ENCODE measurements at regions not wholly inside any gene's neighbourhood (a gene's known extent, or its start where the extent isn't known, plus 50 kb on each side); places are given as distances from the start of the nearest gene placed in this dataset.

DNA sequence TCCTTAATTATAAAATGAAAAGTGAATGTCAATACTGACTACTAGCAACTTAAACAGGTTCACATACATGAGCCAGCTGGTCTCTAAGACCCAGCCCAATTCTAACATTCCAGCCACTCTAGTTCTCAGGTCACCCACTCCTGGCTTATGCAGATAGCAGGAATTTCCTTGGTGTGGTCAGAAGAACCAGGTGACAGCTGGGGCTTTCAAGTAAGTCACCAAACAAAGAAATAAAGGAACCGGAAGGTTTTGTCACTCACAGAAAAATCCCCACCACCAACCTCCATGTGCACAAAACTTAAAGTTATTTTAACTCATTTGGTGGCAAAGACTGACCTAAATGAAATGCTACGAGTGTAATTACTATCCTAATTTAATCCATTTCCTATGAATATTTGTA lies 129.6 kb upstream of the CDKN3 start:
- ATAC-seq (no peak), DNase-seq (no peak)
- Histone ChIP-seq H3K4me1 (ENCODE audit: control insufficient read depth in 2 of 2, insufficient read depth in 2 of 2, low read length in 2 of 2) (no peaks in the 10 kb centered on the region), H3K27ac (ENCODE audit: low read depth, low read length) (no peak overlapping the region), H3K27me3 (ENCODE audit: control insufficient read depth in 2 of 2, insufficient read depth in 2 of 2, low read length in 2 of 2) (no peaks in the 10 kb centered on the region), H3K4me3 (ENCODE audit: low read length) (no peak overlapping the region), H3K36me3 (ENCODE audit: control insufficient read depth in 2 of 3, insufficient read depth in 3 of 3, low read length in 3 of 3) (no peaks in the 10 kb centered on the region), H3K9me3 (ENCODE audit: control insufficient read depth in 2 of 3, low read length in 3 of 3) (no peaks in the 10 kb centered on the region)
- ChIA-PET CTCF (no interaction called here), POLR2A (no interaction called here)
- Mint-ChIP-seq H3K4me1 (peaks cover 0 to 7% (median 0%) of the 10 kb centered on the region in 7 donors), H3K27me3 (peaks cover 6 to 27% (median 13%) of the 10 kb centered on the region in 5 donors), H3K36me3 (no peaks in the 10 kb centered on the region), H3K27ac (peak overlapping the region in 1 of 9 donors; percentile 47), H3K9me3 (peaks cover 0 to 6% (median 0%) of the 10 kb centered on the region in 11 donors), H3K4me3 (peak overlapping the region in 1 of 10 donors; percentile 21)
- intact Hi-C loops (cut with micrococcal nuclease): no loop called here

DNA sequence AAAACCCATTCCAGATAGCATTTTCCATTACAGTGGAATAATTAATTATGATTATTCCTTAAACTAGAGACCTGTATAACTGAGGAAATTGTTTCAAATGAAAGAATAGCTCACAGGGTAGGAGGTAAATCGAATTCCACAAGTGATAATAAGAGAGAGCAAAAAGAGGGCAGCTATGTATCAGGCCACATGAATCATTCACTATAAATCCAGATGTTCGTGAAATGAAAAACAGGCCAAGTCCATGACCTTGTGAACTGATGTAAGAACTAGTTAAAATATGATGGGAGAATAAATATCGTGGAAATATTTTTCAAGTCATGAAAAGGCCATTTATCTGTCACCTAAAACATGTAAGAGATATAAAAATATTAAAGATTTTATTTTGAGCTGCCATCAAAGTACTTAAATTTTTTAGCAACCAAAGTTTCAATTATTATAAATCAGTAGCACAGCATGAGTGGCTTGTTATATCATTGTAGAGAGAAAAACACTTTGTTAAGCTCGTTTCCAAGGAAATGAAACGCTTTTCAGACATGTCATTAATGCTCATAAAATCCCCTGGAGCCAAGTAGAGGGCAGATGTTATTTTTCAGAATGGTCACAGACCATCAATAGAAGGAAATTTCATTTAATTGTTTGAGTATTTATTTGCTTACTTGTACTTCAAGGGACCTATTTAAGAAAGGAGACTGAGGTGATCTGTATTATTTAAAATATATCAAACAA lies 120.6 kb upstream of the CDKN3 start:
- Histone ChIP-seq H3K4me3 (ENCODE audit: low read length) (no peak overlapping the region), H3K36me3 (ENCODE audit: control insufficient read depth in 2 of 3, insufficient read depth in 3 of 3, low read length in 3 of 3) (no peaks in the 10 kb centered on the region), H3K4me1 (ENCODE audit: control insufficient read depth in 2 of 2, insufficient read depth in 2 of 2, low read length in 2 of 2) (no peaks in the 10 kb centered on the region), H3K27ac (ENCODE audit: low read depth, low read length) (no peak overlapping the region), H3K27me3 (ENCODE audit: control insufficient read depth in 2 of 2, insufficient read depth in 2 of 2, low read length in 2 of 2) (no peaks in the 10 kb centered on the region), H3K9me3 (ENCODE audit: control insufficient read depth in 2 of 3, low read length in 3 of 3) (no peaks in the 10 kb centered on the region)
- no peak for ATAC-seq
- peaks cover 0 to 5% (median 0%) of the 10 kb centered on the region in 11 donors for H3K9me3 Mint-ChIP-seq
- H3K4me1 Mint-ChIP-seq: no peaks in the 10 kb centered on the region
- no peak overlapping the region for H3K27ac Mint-ChIP-seq
- H3K36me3 Mint-ChIP-seq: no peaks in the 10 kb centered on the region
- H3K27me3 Mint-ChIP-seq: peaks cover 2 to 23% (median 14%) of the 10 kb centered on the region in 5 donors
- ChIA-PET POLR2A (no interaction called here), CTCF (no interaction called here)
- no peak for DNase-seq
- intact Hi-C loops (cut with micrococcal nuclease): no loop called here
- no peak overlapping the region for H3K4me3 Mint-ChIP-seq

DNA sequence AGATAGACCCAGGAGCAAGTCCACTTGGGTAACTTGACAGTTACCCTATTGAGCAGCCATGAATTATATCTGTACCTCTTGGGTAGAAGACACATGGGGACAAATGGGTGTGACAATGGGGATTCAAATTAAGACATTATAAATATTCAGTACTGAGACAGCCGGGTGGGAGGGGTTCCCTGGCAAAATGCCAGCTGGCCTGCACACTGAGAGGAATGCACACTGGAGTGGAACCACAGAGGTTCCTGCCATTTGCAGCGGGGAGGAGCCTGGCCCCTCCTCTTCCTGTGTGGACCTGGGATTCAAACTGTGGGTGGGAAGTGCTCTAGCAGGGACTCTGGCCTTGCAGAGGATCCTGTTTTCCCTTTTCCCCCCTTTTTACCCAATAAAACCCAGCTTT lies 118.7 kb upstream of the CDKN3 start:
- Mint-ChIP-seq H3K27ac (no peak overlapping the region), H3K36me3 (no peaks in the 10 kb centered on the region), H3K27me3 (peaks cover 2 to 25% (median 14%) of the 10 kb centered on the region in 5 donors), H3K4me1 (no peaks in the 10 kb centered on the region), H3K4me3 (no peak overlapping the region), H3K9me3 (peaks cover 0 to 5% (median 0%) of the 10 kb centered on the region in 11 donors)
- POLR2A ChIA-PET: no interaction called here
- no peaks in the 10 kb centered on the region for H3K9me3 ChIP-seq (ENCODE audit: control insufficient read depth in 2 of 3, low read length in 3 of 3)
- intact Hi-C loops (cut with micrococcal nuclease): no loop called here
- ATAC-seq: no peak
- no peaks in the 10 kb centered on the region for H3K36me3 ChIP-seq (ENCODE audit: control insufficient read depth in 2 of 3, insufficient read depth in 3 of 3, low read length in 3 of 3)
- H3K27ac ChIP-seq (ENCODE audit: low read depth, low read length): no peak overlapping the region
- no peaks in the 10 kb centered on the region for H3K27me3 ChIP-seq (ENCODE audit: control insufficient read depth in 2 of 2, insufficient read depth in 2 of 2, low read length in 2 of 2)
- no peaks in the 10 kb centered on the region for H3K4me1 ChIP-seq (ENCODE audit: control insufficient read depth in 2 of 2, insufficient read depth in 2 of 2, low read length in 2 of 2)
- DNase-seq: no peak
- CTCF ChIA-PET: no interaction called here
- no peak overlapping the region for H3K4me3 ChIP-seq (ENCODE audit: low read length)

DNA sequence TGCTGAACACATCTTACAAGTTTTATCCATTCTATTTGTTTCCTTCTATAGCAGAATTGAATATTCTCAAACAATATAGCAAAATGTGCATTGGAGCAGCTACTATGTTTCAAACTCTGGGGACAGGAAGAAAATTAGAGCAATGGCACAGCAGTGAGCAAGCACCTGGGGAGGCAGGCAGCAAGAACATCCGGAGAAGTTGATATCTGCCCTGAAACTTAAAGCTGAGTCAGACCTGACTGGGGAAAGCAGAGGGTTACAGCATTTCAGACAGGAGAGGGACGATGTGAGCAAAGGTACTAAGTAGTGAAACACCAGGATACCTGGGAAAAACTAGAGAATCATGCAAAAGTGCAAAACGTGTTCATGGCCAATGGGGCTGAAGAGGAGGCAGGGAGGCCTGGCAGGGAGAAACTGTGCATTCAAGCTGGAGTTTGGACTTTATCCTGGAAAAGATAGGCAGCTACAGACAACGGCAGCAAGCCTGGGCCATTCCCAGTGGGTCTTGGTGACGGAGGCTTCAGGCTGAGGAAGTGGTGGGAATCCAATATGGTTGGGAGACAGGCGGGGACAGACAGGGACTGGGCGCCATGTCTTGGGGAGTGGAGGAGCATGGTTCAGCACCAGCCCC lies 118.0 kb upstream of the CDKN3 start:
- no peak overlapping the region for H3K27ac Mint-ChIP-seq
- no peaks in the 10 kb centered on the region for H3K4me1 Mint-ChIP-seq
- H3K4me3 Mint-ChIP-seq: no peak overlapping the region
- DNase-seq (no peak), ATAC-seq (no peak)
- H3K9me3 Mint-ChIP-seq: peaks cover 0 to 5% (median 0%) of the 10 kb centered on the region in 11 donors
- H3K36me3 Mint-ChIP-seq: no peaks in the 10 kb centered on the region
- ChIA-PET CTCF (no interaction called here), POLR2A (no interaction called here)
- peaks cover 2 to 25% (median 14%) of the 10 kb centered on the region in 5 donors for H3K27me3 Mint-ChIP-seq
- no peaks in the 10 kb centered on the region for H3K4me1 ChIP-seq (ENCODE audit: control insufficient read depth in 2 of 2, insufficient read depth in 2 of 2, low read length in 2 of 2)
- intact Hi-C loops (cut with micrococcal nuclease): no loop called here
- no peak overlapping the region for H3K27ac ChIP-seq (ENCODE audit: low read depth, low read length)
- no peak overlapping the region for H3K4me3 ChIP-seq (ENCODE audit: low read length)
- no peaks in the 10 kb centered on the region for H3K27me3 ChIP-seq (ENCODE audit: control insufficient read depth in 2 of 2, insufficient read depth in 2 of 2, low read length in 2 of 2)
- no peaks in the 10 kb centered on the region for H3K9me3 ChIP-seq (ENCODE audit: control insufficient read depth in 2 of 3, low read length in 3 of 3)
- H3K36me3 ChIP-seq (ENCODE audit: control insufficient read depth in 2 of 3, insufficient read depth in 3 of 3, low read length in 3 of 3): no peaks in the 10 kb centered on the region

DNA sequence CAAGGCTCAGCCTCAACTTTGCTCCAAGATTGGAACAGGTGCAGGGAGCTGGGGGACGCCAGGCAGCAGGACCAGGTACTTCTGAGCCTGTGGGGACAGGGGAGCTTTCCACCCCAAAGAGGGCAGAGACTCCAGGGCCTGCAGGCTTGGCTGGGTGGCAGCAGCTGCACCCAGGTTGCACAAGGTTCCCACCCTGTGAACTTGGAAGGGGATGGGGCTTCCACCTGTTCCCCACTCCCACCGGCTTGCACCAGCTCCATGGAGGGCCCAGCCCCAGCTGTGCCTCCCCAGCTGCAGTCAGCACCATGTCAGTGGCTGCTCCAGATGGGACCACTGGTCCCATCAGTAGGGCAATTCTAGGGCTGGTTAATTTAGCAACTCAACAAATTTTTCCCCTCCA lies 114.0 kb upstream of the CDKN3 start:
- Histone ChIP-seq H3K4me3 (ENCODE audit: low read length) (no peak overlapping the region), H3K27me3 (ENCODE audit: control insufficient read depth in 2 of 2, insufficient read depth in 2 of 2, low read length in 2 of 2) (no peaks in the 10 kb centered on the region), H3K36me3 (ENCODE audit: control insufficient read depth in 2 of 3, insufficient read depth in 3 of 3, low read length in 3 of 3) (no peaks in the 10 kb centered on the region), H3K9me3 (ENCODE audit: control insufficient read depth in 2 of 3, low read length in 3 of 3) (no peaks in the 10 kb centered on the region), H3K27ac (ENCODE audit: low read depth, low read length) (no peak overlapping the region), H3K4me1 (ENCODE audit: control insufficient read depth in 2 of 2, insufficient read depth in 2 of 2, low read length in 2 of 2) (no peaks in the 10 kb centered on the region)
- Mint-ChIP-seq H3K27ac (no peak overlapping the region), H3K36me3 (peaks cover 0 to 3% (median 0%) of the 10 kb centered on the region in 5 donors), H3K9me3 (peaks cover 0 to 1% (median 0%) of the 10 kb centered on the region in 11 donors), H3K4me3 (no peak overlapping the region), H3K27me3 (peaks cover 5 to 27% (median 19%) of the 10 kb centered on the region in 5 donors), H3K4me1 (peaks cover 0 to 1% (median 0%) of the 10 kb centered on the region in 7 donors)
- intact Hi-C loops (cut with micrococcal nuclease): no loop called here
- ATAC-seq (no peak), DNase-seq (no peak)
- ChIA-PET POLR2A (no interaction called here), CTCF (no interaction called here)

DNA sequence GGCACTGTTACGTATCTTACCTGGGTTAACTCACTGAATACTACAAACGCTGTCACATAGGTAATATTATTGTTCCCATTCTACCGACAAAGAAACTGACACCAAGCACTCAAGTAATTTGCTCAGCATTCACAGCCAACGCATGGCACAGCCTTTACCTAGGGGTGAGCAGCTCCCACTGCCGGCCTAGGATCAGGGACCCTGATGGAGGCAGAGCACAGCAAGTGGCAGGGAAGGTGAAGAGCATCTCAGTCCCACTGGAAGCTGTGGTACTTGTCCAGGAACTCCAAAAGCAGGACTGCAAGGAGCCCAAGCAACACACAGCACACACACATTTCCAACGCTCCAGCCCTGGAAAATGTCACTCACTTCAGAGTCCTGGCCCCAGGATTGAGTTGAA lies 111.8 kb upstream of the CDKN3 start:
- ChIA-PET POLR2A (no interaction called here), CTCF (no interaction called here)
- H3K27me3 Mint-ChIP-seq: peaks cover 0 to 32% (median 11%) of the 10 kb centered on the region in 5 donors
- Histone ChIP-seq H3K4me3 (ENCODE audit: low read length) (no peak overlapping the region), H3K36me3 (ENCODE audit: control insufficient read depth in 2 of 3, insufficient read depth in 3 of 3, low read length in 3 of 3) (no peaks in the 10 kb centered on the region), H3K27ac (ENCODE audit: low read depth, low read length) (no peak overlapping the region), H3K4me1 (ENCODE audit: control insufficient read depth in 2 of 2, insufficient read depth in 2 of 2, low read length in 2 of 2) (no peaks in the 10 kb centered on the region), H3K9me3 (ENCODE audit: control insufficient read depth in 2 of 3, low read length in 3 of 3) (no peaks in the 10 kb centered on the region), H3K27me3 (ENCODE audit: control insufficient read depth in 2 of 2, insufficient read depth in 2 of 2, low read length in 2 of 2) (no peaks in the 10 kb centered on the region)
- DNase-seq: no peak
- peaks cover 0 to 1% (median 0%) of the 10 kb centered on the region in 11 donors for H3K9me3 Mint-ChIP-seq
- intact Hi-C loops (cut with micrococcal nuclease): no loop called here
- H3K27ac Mint-ChIP-seq: no peak overlapping the region
- H3K36me3 Mint-ChIP-seq: peaks cover 0 to 3% (median 0%) of the 10 kb centered on the region in 5 donors
- H3K4me1 Mint-ChIP-seq: peaks cover 0 to 1% (median 0%) of the 10 kb centered on the region in 7 donors
- H3K4me3 Mint-ChIP-seq: no peak overlapping the region
- no peak for ATAC-seq

Data from naive thymus-derived CD4-positive, alpha-beta T cell (primary cell).